Nephron (organoid): ENCODE measurements at regions not wholly inside any gene's neighbourhood (a gene's known extent, or its start where the extent isn't known, plus 50 kb on each side); places are given as distances from the start of the nearest gene placed in this dataset.

Source experiments
- H3K27ac Mint-ChIP-seq, 3 experiments: 2 replicates each; pipeline ENCODE4 v1.8.0; 2020; ENCODE audit warnings: mixed read lengths in 3 of 3, mild to moderate bottlenecking in 2 of 3, moderate library complexity in 1 of 3
- H3K27me3 Mint-ChIP-seq: 2 replicates; pipeline ENCODE4 v1.8.0; 2021; ENCODE audit warnings: low read depth, mild to moderate bottlenecking, moderate library complexity, mixed read lengths
- H3K36me3 Mint-ChIP-seq: 2 replicates; pipeline ENCODE4 v1.8.0; 2020; ENCODE audit warnings: low read depth, mixed read lengths
- H3K4me1 Mint-ChIP-seq: 2 replicates; pipeline ENCODE4 v1.8.0; 2020; ENCODE audit warnings: mixed read lengths
- H3K4me3 Mint-ChIP-seq, 3 experiments: 2 replicates each; pipeline ENCODE4 v1.8.0; 2020; ENCODE audit warnings: mild to moderate bottlenecking in 3 of 3, mixed read lengths in 3 of 3, moderate library complexity in 2 of 3
- H3K9me3 Mint-ChIP-seq: 2 replicates; pipeline ENCODE4 v1.8.0; 2020; ENCODE audit warnings: mixed read lengths
- TF ChIP-seq, protein P1 (sequence below), 3 experiments: fragments of 200-600 bp; sonication (generic); IDR thresholded peaks; one replicate each; pipeline ENCODE4 v1.5.0; 2021; ENCODE audit warnings: antibody characterized with exemption in 3 of 3; ENCODE audit not compliant: unreplicated experiment in 3 of 3

DNA sequence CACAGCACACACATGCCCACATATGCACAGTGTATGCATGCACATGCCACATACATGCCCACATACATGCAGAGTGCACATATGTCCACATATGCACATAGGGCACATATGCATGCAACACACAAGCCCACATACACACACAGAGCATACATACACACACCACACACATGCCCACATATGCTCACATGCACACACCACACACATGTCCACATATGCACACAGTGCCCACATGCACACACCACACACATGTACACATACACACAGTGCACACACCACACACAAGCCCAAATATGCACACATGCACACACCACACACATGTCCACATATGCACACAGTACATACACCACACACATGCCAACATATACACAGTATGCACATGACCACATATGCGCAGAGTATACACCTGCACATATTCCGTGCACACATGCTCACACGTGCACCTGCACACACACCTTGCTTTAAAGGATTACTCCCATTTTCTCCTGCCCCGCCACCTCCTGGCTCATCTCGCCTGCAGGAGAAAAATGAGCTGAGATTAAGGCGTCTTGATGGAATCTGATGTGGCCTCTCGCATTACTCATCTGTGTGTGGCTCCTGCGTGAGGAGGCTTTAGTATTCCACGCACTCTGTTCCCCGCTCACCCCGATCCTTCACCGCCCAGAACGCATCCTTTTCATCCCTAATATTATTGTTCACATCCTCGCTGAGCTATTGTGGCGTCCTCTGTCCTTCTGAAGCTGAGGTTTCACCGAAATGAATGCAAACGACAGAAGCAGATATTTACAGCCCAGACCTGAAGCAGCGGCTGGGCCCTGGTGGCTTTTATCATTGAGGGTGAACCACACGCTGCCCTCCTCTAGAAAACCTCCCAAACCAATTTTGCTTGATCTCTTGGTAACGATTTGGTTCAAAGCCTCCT, 182.7 kb downstream of the OLFM1 start:
- TF ChIP-seq, protein P1, sequence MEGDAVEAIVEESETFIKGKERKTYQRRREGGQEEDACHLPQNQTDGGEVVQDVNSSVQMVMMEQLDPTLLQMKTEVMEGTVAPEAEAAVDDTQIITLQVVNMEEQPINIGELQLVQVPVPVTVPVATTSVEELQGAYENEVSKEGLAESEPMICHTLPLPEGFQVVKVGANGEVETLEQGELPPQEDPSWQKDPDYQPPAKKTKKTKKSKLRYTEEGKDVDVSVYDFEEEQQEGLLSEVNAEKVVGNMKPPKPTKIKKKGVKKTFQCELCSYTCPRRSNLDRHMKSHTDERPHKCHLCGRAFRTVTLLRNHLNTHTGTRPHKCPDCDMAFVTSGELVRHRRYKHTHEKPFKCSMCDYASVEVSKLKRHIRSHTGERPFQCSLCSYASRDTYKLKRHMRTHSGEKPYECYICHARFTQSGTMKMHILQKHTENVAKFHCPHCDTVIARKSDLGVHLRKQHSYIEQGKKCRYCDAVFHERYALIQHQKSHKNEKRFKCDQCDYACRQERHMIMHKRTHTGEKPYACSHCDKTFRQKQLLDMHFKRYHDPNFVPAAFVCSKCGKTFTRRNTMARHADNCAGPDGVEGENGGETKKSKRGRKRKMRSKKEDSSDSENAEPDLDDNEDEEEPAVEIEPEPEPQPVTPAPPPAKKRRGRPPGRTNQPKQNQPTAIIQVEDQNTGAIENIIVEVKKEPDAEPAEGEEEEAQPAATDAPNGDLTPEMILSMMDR (IDR thresholded peaks at IDR 0.05; ENCODE audit: unreplicated experiment in 3 of 3): no peak
- peaks cover 36% of the 10 kb centered on the region for H3K27me3 Mint-ChIP-seq
- no peak overlapping the region for H3K27ac Mint-ChIP-seq
- H3K4me3 Mint-ChIP-seq: no peak overlapping the region
- H3K4me1 Mint-ChIP-seq: peaks cover 17% of the 10 kb centered on the region
- H3K36me3 Mint-ChIP-seq: no peaks in the 10 kb centered on the region
- no peaks in the 10 kb centered on the region for H3K9me3 Mint-ChIP-seq

DNA sequence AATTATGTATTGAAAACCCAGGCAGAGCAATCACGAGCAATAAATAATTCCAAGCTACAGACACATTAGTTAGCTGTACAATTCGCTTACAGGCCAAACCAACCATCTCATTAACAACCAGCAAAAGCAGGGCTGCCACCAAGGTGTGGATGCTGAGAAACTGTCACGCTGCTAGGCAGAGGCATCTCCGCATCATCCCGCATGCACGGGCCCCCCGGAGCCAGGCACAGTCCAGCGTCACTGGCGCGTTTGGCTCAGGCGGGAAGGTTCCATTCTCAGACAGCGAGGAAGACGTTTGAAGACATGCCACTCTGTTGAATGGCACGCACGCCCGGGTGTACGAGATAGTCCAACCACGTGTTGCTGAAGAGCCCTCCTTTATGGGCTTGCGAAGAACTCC, 184.0 kb downstream of the OLFM1 start:
- Mint-ChIP-seq H3K27me3 (peaks cover 37% of the 10 kb centered on the region), H3K9me3 (no peaks in the 10 kb centered on the region)

DNA sequence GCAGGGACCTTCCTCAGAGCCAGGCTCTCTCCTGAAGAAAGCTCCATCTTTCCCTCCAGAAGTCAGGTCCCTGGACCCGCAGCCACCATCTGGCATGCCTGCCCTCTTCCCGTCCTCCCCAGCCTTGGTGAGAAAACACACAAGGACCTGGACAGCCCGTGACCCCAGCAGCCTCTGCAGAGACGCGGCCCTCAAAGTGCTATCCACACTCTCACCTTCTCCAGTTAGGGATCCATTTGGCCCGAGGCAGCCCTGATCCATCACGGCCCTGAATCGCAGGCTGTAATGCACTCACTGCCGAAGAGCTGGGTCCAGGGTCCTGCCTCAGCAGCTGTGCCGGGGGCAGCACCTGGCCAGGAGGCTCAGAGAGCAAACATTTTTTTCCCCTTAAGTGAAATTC, 185.1 kb downstream of the OLFM1 start:
- Mint-ChIP-seq H3K27me3 (peaks cover 37% of the 10 kb centered on the region), H3K4me3 (no peak overlapping the region)
- TF ChIP-seq, protein P1 (IDR thresholded peaks at IDR 0.05; ENCODE audit: unreplicated experiment in 3 of 3): no peak

More for the DNA sequence above, 184.0 kb downstream of the OLFM1 start:
- no peak overlapping the region for H3K4me3 Mint-ChIP-seq
- H3K36me3 Mint-ChIP-seq: no peaks in the 10 kb centered on the region
- H3K4me1 Mint-ChIP-seq: peaks cover 17% of the 10 kb centered on the region
- H3K27ac Mint-ChIP-seq: no peak overlapping the region
- TF ChIP-seq, protein P1 (IDR thresholded peaks at IDR 0.05; ENCODE audit: unreplicated experiment in 3 of 3): no peak

GRCh38 chr9:135273008-135273407, 185.5 kb downstream of the OLFM1 start:
- Mint-ChIP-seq H3K27ac (no peak overlapping the region), H3K36me3 (no peaks in the 10 kb centered on the region), H3K27me3 (peaks cover 37% of the 10 kb centered on the region), H3K4me3 (no peak overlapping the region), H3K9me3 (no peaks in the 10 kb centered on the region), H3K4me1 (peaks cover 17% of the 10 kb centered on the region)
- TF ChIP-seq, protein P1 (IDR thresholded peaks at IDR 0.05; ENCODE audit: unreplicated experiment in 3 of 3): no peak

More for the DNA sequence above, 185.1 kb downstream of the OLFM1 start:
- Mint-ChIP-seq H3K36me3 (no peaks in the 10 kb centered on the region), H3K4me1 (peaks cover 17% of the 10 kb centered on the region), H3K9me3 (no peaks in the 10 kb centered on the region), H3K27ac (no peak overlapping the region)

GRCh38 chr9:135275163-135275562, 187.7 kb downstream of the OLFM1 start:
- H3K4me3 Mint-ChIP-seq: no peak overlapping the region
- TF ChIP-seq, protein P1 (IDR thresholded peaks at IDR 0.05; ENCODE audit: unreplicated experiment in 3 of 3): no peak
- H3K27me3 Mint-ChIP-seq: peaks cover 39% of the 10 kb centered on the region
- H3K36me3 Mint-ChIP-seq: no peaks in the 10 kb centered on the region
- no peaks in the 10 kb centered on the region for H3K9me3 Mint-ChIP-seq
- H3K4me1 Mint-ChIP-seq: peaks cover 16% of the 10 kb centered on the region
- H3K27ac Mint-ChIP-seq: no peak overlapping the region
